ENCODE measurements at regions not wholly inside any gene's neighbourhood (a gene's known extent, or its start where the extent isn't known, plus 50 kb on each side); places are given as distances from the start of the nearest gene placed in this dataset.

DNA sequence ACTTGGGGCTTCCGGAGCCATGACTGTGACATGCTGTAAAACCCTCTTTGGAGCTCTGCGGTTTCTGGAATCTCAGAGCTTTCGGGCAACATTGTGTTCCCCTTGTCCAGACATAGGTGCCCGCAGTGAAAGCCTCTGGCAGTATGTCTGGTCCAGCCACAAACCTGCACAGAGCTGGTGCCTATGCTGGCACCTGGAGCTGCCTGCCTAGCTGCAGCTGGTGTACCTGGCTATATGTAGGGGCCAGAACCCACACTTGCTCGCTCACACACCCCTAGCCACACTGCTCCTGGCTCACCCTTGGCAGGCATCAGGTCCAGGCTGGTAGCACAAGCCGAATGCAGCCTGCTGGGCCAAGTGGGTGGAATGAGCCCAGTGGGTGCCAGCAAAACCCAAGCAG lies 861.1 kb downstream of the FLRT2 start:
- DNase-seq (ENCODE audit: low spot score): no peak
- no peaks in the 10 kb centered on the region for H3K79me2 ChIP-seq (replicated peaks; ENCODE audit: insufficient read depth)
- no peak overlapping the region for H2AFZ ChIP-seq
- no peak overlapping the region for H3K4me2 ChIP-seq
- H3K9me3 Mint-ChIP-seq: peaks cover 23% of the 10 kb centered on the region
- no peak for TF ChIP-seq EZH2 (IDR thresholded peaks at IDR 0.05; ENCODE audit: low read depth, unreplicated experiment)
- no peak for TF ChIP-seq CREB1 (CRISPR knock-in tag; IDR thresholded peaks at IDR 0.05; ENCODE audit: low read depth)
- TF ChIP-seq JUNB (IDR thresholded peaks at IDR 0.05; ENCODE audit: unreplicated experiment): no peak
- no peak for TF ChIP-seq ZNF114 (CRISPR knock-in tag; IDR thresholded peaks at IDR 0.05)
- no peak for TF ChIP-seq POLR2AphosphoS5 (IDR thresholded peaks at IDR 0.05; ENCODE audit: low read depth)
- TF ChIP-seq STAT1 (IDR thresholded peaks at IDR 0.05; ENCODE audit: unreplicated experiment): no peak
- no peak for TF ChIP-seq ZNF331 (CRISPR knock-in tag; IDR thresholded peaks at IDR 0.05; ENCODE audit: low read depth)
- TF ChIP-seq, protein P1, sequence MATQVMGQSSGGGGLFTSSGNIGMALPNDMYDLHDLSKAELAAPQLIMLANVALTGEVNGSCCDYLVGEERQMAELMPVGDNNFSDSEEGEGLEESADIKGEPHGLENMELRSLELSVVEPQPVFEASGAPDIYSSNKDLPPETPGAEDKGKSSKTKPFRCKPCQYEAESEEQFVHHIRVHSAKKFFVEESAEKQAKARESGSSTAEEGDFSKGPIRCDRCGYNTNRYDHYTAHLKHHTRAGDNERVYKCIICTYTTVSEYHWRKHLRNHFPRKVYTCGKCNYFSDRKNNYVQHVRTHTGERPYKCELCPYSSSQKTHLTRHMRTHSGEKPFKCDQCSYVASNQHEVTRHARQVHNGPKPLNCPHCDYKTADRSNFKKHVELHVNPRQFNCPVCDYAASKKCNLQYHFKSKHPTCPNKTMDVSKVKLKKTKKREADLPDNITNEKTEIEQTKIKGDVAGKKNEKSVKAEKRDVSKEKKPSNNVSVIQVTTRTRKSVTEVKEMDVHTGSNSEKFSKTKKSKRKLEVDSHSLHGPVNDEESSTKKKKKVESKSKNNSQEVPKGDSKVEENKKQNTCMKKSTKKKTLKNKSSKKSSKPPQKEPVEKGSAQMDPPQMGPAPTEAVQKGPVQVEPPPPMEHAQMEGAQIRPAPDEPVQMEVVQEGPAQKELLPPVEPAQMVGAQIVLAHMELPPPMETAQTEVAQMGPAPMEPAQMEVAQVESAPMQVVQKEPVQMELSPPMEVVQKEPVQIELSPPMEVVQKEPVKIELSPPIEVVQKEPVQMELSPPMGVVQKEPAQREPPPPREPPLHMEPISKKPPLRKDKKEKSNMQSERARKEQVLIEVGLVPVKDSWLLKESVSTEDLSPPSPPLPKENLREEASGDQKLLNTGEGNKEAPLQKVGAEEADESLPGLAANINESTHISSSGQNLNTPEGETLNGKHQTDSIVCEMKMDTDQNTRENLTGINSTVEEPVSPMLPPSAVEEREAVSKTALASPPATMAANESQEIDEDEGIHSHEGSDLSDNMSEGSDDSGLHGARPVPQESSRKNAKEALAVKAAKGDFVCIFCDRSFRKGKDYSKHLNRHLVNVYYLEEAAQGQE (IDR thresholded peaks at IDR 0.05; ENCODE audit: unreplicated experiment): no peak
- TF ChIP-seq NANOG (IDR thresholded peaks at IDR 0.05; ENCODE audit: borderline replicate concordance): no peak
- TF ChIP-seq, protein P2, sequence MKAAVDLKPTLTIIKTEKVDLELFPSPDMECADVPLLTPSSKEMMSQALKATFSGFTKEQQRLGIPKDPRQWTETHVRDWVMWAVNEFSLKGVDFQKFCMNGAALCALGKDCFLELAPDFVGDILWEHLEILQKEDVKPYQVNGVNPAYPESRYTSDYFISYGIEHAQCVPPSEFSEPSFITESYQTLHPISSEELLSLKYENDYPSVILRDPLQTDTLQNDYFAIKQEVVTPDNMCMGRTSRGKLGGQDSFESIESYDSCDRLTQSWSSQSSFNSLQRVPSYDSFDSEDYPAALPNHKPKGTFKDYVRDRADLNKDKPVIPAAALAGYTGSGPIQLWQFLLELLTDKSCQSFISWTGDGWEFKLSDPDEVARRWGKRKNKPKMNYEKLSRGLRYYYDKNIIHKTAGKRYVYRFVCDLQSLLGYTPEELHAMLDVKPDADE (IDR thresholded peaks at IDR 0.05): no peak
- TF ChIP-seq EZH2phosphoT487 (IDR thresholded peaks at IDR 0.05; ENCODE audit: unreplicated experiment): no peak
- TF ChIP-seq, protein P3, sequence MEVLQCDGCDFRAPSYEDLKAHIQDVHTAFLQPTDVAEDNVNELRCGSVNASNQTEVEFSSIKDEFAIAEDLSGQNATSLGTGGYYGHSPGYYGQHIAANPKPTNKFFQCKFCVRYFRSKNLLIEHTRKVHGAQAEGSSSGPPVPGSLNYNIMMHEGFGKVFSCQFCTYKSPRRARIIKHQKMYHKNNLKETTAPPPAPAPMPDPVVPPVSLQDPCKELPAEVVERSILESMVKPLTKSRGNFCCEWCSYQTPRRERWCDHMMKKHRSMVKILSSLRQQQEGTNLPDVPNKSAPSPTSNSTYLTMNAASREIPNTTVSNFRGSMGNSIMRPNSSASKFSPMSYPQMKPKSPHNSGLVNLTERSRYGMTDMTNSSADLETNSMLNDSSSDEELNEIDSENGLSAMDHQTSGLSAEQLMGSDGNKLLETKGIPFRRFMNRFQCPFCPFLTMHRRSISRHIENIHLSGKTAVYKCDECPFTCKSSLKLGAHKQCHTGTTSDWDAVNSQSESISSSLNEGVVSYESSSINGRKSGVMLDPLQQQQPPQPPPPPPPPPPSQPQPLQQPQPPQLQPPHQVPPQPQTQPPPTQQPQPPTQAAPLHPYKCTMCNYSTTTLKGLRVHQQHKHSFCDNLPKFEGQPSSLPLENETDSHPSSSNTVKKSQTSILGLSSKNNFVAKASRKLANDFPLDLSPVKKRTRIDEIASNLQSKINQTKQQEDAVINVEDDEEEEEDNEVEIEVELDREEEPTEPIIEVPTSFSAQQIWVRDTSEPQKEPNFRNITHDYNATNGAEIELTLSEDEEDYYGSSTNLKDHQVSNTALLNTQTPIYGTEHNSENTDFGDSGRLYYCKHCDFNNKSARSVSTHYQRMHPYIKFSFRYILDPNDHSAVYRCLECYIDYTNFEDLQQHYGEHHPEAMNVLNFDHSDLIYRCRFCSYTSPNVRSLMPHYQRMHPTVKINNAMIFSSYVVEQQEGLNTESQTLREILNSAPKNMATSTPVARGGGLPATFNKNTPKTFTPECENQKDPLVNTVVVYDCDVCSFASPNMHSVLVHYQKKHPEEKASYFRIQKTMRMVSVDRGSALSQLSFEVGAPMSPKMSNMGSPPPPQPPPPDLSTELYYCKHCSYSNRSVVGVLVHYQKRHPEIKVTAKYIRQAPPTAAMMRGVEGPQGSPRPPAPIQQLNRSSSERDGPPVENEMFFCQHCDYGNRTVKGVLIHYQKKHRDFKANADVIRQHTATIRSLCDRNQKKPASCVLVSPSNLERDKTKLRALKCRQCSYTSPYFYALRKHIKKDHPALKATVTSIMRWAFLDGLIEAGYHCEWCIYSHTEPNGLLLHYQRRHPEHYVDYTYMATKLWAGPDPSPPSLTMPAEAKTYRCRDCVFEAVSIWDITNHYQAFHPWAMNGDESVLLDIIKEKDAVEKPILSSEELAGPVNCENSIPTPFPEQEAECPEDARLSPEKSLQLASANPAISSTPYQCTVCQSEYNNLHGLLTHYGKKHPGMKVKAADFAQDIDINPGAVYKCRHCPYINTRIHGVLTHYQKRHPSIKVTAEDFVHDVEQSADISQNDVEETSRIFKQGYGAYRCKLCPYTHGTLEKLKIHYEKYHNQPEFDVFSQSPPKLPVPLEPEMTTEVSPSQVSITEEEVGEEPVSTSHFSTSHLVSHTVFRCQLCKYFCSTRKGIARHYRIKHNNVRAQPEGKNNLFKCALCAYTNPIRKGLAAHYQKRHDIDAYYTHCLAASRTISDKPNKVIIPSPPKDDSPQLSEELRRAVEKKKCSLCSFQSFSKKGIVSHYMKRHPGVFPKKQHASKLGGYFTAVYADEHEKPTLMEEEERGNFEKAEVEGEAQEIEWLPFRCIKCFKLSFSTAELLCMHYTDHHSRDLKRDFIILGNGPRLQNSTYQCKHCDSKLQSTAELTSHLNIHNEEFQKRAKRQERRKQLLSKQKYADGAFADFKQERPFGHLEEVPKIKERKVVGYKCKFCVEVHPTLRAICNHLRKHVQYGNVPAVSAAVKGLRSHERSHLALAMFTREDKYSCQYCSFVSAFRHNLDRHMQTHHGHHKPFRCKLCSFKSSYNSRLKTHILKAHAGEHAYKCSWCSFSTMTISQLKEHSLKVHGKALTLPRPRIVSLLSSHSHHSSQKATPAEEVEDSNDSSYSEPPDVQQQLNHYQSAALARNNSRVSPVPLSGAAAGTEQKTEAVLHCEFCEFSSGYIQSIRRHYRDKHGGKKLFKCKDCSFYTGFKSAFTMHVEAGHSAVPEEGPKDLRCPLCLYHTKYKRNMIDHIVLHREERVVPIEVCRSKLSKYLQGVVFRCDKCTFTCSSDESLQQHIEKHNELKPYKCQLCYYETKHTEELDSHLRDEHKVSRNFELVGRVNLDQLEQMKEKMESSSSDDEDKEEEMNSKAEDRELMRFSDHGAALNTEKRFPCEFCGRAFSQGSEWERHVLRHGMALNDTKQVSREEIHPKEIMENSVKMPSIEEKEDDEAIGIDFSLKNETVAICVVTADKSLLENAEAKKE (CRISPR knock-in tag; IDR thresholded peaks at IDR 0.05): no peak
- TF ChIP-seq, protein P4, sequence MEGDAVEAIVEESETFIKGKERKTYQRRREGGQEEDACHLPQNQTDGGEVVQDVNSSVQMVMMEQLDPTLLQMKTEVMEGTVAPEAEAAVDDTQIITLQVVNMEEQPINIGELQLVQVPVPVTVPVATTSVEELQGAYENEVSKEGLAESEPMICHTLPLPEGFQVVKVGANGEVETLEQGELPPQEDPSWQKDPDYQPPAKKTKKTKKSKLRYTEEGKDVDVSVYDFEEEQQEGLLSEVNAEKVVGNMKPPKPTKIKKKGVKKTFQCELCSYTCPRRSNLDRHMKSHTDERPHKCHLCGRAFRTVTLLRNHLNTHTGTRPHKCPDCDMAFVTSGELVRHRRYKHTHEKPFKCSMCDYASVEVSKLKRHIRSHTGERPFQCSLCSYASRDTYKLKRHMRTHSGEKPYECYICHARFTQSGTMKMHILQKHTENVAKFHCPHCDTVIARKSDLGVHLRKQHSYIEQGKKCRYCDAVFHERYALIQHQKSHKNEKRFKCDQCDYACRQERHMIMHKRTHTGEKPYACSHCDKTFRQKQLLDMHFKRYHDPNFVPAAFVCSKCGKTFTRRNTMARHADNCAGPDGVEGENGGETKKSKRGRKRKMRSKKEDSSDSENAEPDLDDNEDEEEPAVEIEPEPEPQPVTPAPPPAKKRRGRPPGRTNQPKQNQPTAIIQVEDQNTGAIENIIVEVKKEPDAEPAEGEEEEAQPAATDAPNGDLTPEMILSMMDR (conservative IDR thresholded peaks at IDR 0.05; ENCODE audit: low read depth in 2 of 2): no peak
- no peaks in the 10 kb centered on the region for H3K4me1 ChIP-seq (ENCODE audit: insufficient read depth)
- no peaks in the 10 kb centered on the region for H3K4me1 Mint-ChIP-seq
- H3F3A ChIP-seq (replicated peaks; ENCODE audit: low read depth): no peaks in the 10 kb centered on the region
- no peaks in the 10 kb centered on the region for H3K36me3 ChIP-seq (ENCODE audit: insufficient read depth)
- no peaks in the 10 kb centered on the region for H3K9me2 ChIP-seq (ENCODE audit: insufficient read depth)
- H3K4me3 ChIP-seq: no peak overlapping the region
- no peaks in the 10 kb centered on the region for H4K20me1 ChIP-seq (replicated peaks; ENCODE audit: insufficient read depth)
- no peak overlapping the region for H3K27ac ChIP-seq (ENCODE audit: low read depth)
- no peaks in the 10 kb centered on the region for H3K27me3 Mint-ChIP-seq (ENCODE audit: insufficient read depth, low read depth, poor library complexity)
- no peak overlapping the region for H3K4me3 Mint-ChIP-seq
- H3K27ac Mint-ChIP-seq: no peak overlapping the region
- no peaks in the 10 kb centered on the region for H3K27me3 ChIP-seq (ENCODE audit: insufficient read depth)
- no peak for ATAC-seq
- peaks cover 8% of the 10 kb centered on the region; the same call in 2 of the 3 replicates for H3K36me3 Mint-ChIP-seq (ENCODE audit: low read depth)

Measured in GM23338 (cell line).